ENCODE measurements at regions not wholly inside any gene's neighbourhood (a gene's known extent, or its start where the extent isn't known, plus 50 kb on each side); places are given as distances from the start of the nearest gene placed in this dataset.

GRCh38 chr12:118603610-118604361, 227.4 kb downstream of the SUDS3 start:
- DNase-seq (ENCODE audit: low spot score in 2 of 2) (no peak), FAIRE-seq (no peak)

GRCh38 chr12:118606690-118607089, 230.3 kb downstream of the SUDS3 start:
- FAIRE-seq (no peak), DNase-seq (ENCODE audit: low spot score in 2 of 2) (no peak)

- FAIRE-seq, result no peak
Observed at GRCh38 chr12:118607831-118608230, 231.5 kb downstream of the SUDS3 start.

GRCh38 chr12:118608770-118609344, 232.5 kb downstream of the SUDS3 start:
- no peak for FAIRE-seq
- no peak for DNase-seq (ENCODE audit: low spot score in 2 of 2)

More at GRCh38 chr12:118607831-118608230, 231.5 kb downstream of the SUDS3 start:
- no peak for DNase-seq (ENCODE audit: low spot score in 2 of 2)

- DNase-seq (ENCODE audit: low spot score in 2 of 2), result peak in 1 of 2 donors; percentile 16
Observed at GRCh38 chr12:118611295-118611694, 234.9 kb downstream of the SUDS3 start.

GRCh38 chr12:118611770-118612169, 235.4 kb downstream of the SUDS3 start:
- DNase-seq (ENCODE audit: low spot score in 2 of 2) (no peak), FAIRE-seq (no peak)

More at GRCh38 chr12:118611295-118611694, 234.9 kb downstream of the SUDS3 start:
- no peak for FAIRE-seq

- no peak for DNase-seq (ENCODE audit: low spot score in 2 of 2)
- no peak for FAIRE-seq
Observed at GRCh38 chr12:118617611-118618450, 241.5 kb downstream of the SUDS3 start.

- DNase-seq (ENCODE audit: low spot score in 2 of 2), result no peak
- no peak for FAIRE-seq
Observed at GRCh38 chr12:118618695-118619094, 242.3 kb downstream of the SUDS3 start.

- no peak for FAIRE-seq
- DNase-seq (ENCODE audit: low spot score in 2 of 2), result no peak
Observed at GRCh38 chr12:118625050-118625675, 248.8 kb downstream of the SUDS3 start.

- no peak for FAIRE-seq
- no peak for DNase-seq (ENCODE audit: low spot score in 2 of 2)
Observed at GRCh38 chr12:118633071-118633470, 256.7 kb downstream of the SUDS3 start.

- DNase-seq (ENCODE audit: low spot score in 2 of 2) (no peak), FAIRE-seq (no peak)
Observed at GRCh38 chr12:118635276-118635675, 258.9 kb downstream of the SUDS3 start.

- FAIRE-seq, result no peak
- peak in 1 of 2 donors; percentile 11 for DNase-seq (ENCODE audit: low spot score in 2 of 2)
Observed at GRCh38 chr12:118637767-118638370, 261.5 kb downstream of the SUDS3 start.

- FAIRE-seq (no peak), DNase-seq (ENCODE audit: low spot score in 2 of 2) (no peak)
Observed at GRCh38 chr12:118641249-118641648, 264.9 kb downstream of the SUDS3 start.

- FAIRE-seq (no peak), DNase-seq (ENCODE audit: low spot score in 2 of 2) (no peak)
Observed at GRCh38 chr12:118645219-118645618, 268.9 kb downstream of the SUDS3 start.

- no peak for FAIRE-seq
Observed at GRCh38 chr12:118649765-118650585, 273.6 kb downstream of the SUDS3 start.

GRCh38 chr12:118650586-118650960, 274.2 kb downstream of the SUDS3 start:
- DNase-seq (ENCODE audit: low spot score in 2 of 2) (no peak), FAIRE-seq (no peak)

More at GRCh38 chr12:118649765-118650585, 273.6 kb downstream of the SUDS3 start:
- no peak for DNase-seq (ENCODE audit: low spot score in 2 of 2)

- no peak for DNase-seq (ENCODE audit: low spot score in 2 of 2)
- no peak for FAIRE-seq
Observed at GRCh38 chr12:118651487-118651886, 275.1 kb downstream of the SUDS3 start.

- FAIRE-seq, result no peak
- DNase-seq (ENCODE audit: low spot score in 2 of 2), result no peak
Observed at GRCh38 chr12:118655588-118655987, 279.2 kb downstream of the SUDS3 start.

- no peak for DNase-seq (ENCODE audit: low spot score in 2 of 2)
- no peak for FAIRE-seq
Observed at GRCh38 chr12:118680356-118680963, 300.9 kb upstream of the SRRM4 start.
